ENCODE measurements at regions not wholly inside any gene's neighbourhood (a gene's known extent, or its start where the extent isn't known, plus 50 kb on each side); places are given as distances from the start of the nearest gene placed in this dataset.

DNA sequence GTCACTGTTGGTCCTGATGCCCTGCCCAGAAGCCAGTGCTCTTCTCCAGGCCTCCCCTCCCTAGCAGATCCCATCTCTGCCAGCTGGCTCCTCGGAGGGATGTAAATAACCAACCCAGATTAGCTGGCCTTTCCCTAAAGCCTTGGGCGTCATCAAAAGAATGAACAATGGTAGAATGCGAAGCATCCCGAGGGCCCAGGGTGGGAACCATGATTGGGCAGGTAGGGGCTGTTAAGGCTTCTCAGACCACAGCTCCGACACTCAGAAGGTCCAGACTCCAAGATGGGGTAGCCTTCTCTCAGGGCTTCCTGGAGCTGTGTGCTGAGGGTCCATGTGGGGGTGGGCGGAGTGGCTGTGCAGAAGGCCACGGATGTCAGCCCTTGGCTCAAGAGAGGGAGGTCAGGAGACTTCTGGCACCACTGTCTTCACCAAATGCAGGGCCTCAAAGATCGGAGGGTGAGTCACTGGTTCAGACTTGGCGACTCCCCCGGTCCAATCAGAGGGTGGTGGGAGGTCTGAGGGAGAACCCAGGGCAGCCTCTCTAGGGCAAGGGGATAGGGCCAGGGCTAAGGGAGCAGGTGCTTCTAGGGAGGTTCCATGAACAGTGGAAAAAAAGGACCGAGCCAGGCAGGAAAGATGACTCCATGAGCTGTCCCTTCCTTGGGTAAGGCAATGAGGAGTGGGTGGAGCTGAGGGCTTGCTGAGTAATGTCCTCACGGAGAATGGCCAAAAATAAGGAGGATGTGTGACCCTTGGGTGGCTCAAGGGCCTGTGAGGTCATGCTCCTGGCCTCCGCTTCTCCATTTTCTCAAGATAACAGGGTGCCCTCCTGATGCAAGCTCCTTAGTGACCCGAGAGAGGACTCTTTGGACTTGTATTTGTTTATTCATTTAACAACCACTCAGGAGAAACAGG, 58.4 kb upstream of the EPS8L3 start:
- RAD21 ChIA-PET (ENCODE audit: low non-redundant PET in 1 of 2, low total read pairs in 2 of 2, uncharacterized antibody in 2 of 2, unreplicated experiment in 2 of 2): no interaction called here
- Histone ChIP-seq H3K9ac (ENCODE audit: low read length) (no peak overlapping the region), H3K27me3 (ENCODE audit: insufficient read depth, low read length) (no peaks in the 10 kb centered on the region), H3K4me2 (ENCODE audit: low read length) (peak overlapping the region; percentile 53), H3K4me1 (ENCODE audit: control insufficient read depth in 1 of 2, insufficient read depth in 2 of 2, low read length in 2 of 2) (peaks cover 15 to 50% of the 10 kb centered on the region in 2 experiments), H2AFZ (ENCODE audit: low read depth, low read length, poor library complexity, severe bottlenecking) (peak overlapping the region; percentile 85), H3K79me2 (ENCODE audit: insufficient read depth, low read length) (no peaks in the 10 kb centered on the region), H4K20me1 (ENCODE audit: insufficient read depth) (no peaks in the 10 kb centered on the region), H3K9me3 (ENCODE audit: control insufficient read depth in 1 of 2, insufficient read depth in 1 of 2, low read depth in 1 of 2, low read length in 2 of 2) (no peaks in the 10 kb centered on the region), H3K36me3 (ENCODE audit: control insufficient read depth in 1 of 2, insufficient read depth in 2 of 2, low read length in 2 of 2) (no peaks in the 10 kb centered on the region), H3K27ac (ENCODE audit: low read depth, low read length) (no peak overlapping the region), H3K9me2 (ENCODE audit: insufficient read depth) (no peaks in the 10 kb centered on the region), H3K4me3 (replicated peaks in 1 of 2; ENCODE audit: low read depth in 1 of 2, low read length in 2 of 2) (no peak overlapping the region; a peak in 1 of 4 replicates)
- ATAC-seq (peak; percentile 21; the same call in 1 of the 2 replicates), DNase-seq (ENCODE audit: low read depth, low spot score) (no peak)
- intact Hi-C loops (cut with micrococcal nuclease): no loop called here
- POLR2A ChIA-PET: no interaction called here
- CTCF ChIA-PET: interaction anchor here (1.1 kb wide), 1 partner anchor 163 kb away, joined by 3 read pairs; the partner anchor contains the start of gene AHCYL1
- no TSS peak for BruUV-seq (replicated peaks)
- TF ChIP-seq EGR1 (IDR thresholded peaks at IDR 0.05; ENCODE audit: low read depth) (no peak), SIN3A (IDR thresholded peaks at IDR 0.05; ENCODE audit: low read depth) (no peak), POLR2A (IDR thresholded peaks at IDR 0.05; ENCODE audit: borderline replicate concordance, extremely low read depth, insufficient read depth, insufficient read length) (no peak), YY1 (IDR thresholded peaks at IDR 0.05; ENCODE audit: extremely low read depth, insufficient replicate concordance, low read depth, low read length) (no peak), POLR2AphosphoS5 (IDR thresholded peaks at IDR 0.05; ENCODE audit: low read depth, low read length) (no peak)
- TF ChIP-seq, protein P1, sequence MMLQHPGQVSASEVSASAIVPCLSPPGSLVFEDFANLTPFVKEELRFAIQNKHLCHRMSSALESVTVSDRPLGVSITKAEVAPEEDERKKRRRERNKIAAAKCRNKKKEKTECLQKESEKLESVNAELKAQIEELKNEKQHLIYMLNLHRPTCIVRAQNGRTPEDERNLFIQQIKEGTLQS (IDR thresholded peaks at IDR 0.05): no peak

DNA sequence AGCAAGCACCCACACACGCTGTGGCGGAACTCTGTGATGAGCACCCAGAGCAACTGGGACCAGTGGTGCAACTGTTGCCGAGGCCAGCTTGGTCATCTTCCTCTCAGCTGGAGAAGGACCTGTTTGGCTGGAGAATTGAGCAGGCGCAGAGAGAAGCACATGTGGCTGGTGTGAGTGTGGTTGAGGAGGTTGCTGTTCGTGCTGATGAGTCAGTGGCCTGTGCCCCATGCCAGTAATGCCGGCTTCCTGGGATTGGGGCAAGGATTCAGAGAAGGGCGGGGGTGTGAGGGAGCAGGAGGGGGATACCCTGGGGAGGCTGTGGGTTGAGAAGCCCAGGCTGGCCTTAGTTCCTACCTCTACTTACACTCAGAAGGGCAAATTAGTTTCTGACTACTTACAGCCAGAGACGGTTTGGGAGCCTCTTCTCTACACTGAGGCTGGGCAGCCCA, 57.5 kb upstream of the EPS8L3 start:
- Histone ChIP-seq H3K9ac (ENCODE audit: low read length) (no peak overlapping the region), H3K4me2 (ENCODE audit: low read length) (peak overlapping the region; percentile 53), H3K27me3 (ENCODE audit: insufficient read depth, low read length) (no peaks in the 10 kb centered on the region), H3K9me2 (ENCODE audit: insufficient read depth) (no peaks in the 10 kb centered on the region), H3K79me2 (ENCODE audit: insufficient read depth, low read length) (no peaks in the 10 kb centered on the region), H3K27ac (ENCODE audit: low read depth, low read length) (no peak overlapping the region), H3K4me3 (replicated peaks in 1 of 2; ENCODE audit: low read depth in 1 of 2, low read length in 2 of 2) (no peak overlapping the region), H3K9me3 (ENCODE audit: control insufficient read depth in 1 of 2, insufficient read depth in 1 of 2, low read depth in 1 of 2, low read length in 2 of 2) (no peaks in the 10 kb centered on the region), H3K4me1 (ENCODE audit: control insufficient read depth in 1 of 2, insufficient read depth in 2 of 2, low read length in 2 of 2) (peaks cover 13 to 44% of the 10 kb centered on the region in 2 experiments), H4K20me1 (ENCODE audit: insufficient read depth) (no peaks in the 10 kb centered on the region), H3K36me3 (ENCODE audit: control insufficient read depth in 1 of 2, insufficient read depth in 2 of 2, low read length in 2 of 2) (no peaks in the 10 kb centered on the region), H2AFZ (ENCODE audit: low read depth, low read length, poor library complexity, severe bottlenecking) (peak overlapping the region; percentile 67)
- 0 out of 2 replicates have a peak, but pooled peaks have one; percentile 65 for TF ChIP-seq CBX3 (IDR thresholded peaks at IDR 0.05; ENCODE audit: low read depth)
- TF ChIP-seq POLR2A (IDR thresholded peaks at IDR 0.05; ENCODE audit: borderline replicate concordance, extremely low read depth, insufficient read depth, insufficient read length): no peak
- TF ChIP-seq, protein P2, sequence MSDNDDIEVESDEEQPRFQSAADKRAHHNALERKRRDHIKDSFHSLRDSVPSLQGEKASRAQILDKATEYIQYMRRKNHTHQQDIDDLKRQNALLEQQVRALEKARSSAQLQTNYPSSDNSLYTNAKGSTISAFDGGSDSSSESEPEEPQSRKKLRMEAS (IDR thresholded peaks at IDR 0.05): peak; percentile 75; the same call in 1 of the 2 replicates
- BruUV-seq (replicated peaks): no TSS peak
- DNase-seq (ENCODE audit: low read depth, low spot score): no peak
- ChIA-PET CTCF (no interaction called here), RAD21 (ENCODE audit: low non-redundant PET in 1 of 2, low total read pairs in 2 of 2, uncharacterized antibody in 2 of 2, unreplicated experiment in 2 of 2) (no interaction called here), POLR2A (no interaction called here)
- intact Hi-C loops (cut with micrococcal nuclease): no loop called here
- peak; percentile 52 for ATAC-seq

Data from HCT116 (cell line).